ENCODE measurements at regions not wholly inside any gene's neighbourhood (a gene's known extent, or its start where the extent isn't known, plus 50 kb on each side); places are given as distances from the start of the nearest gene placed in this dataset.

GRCh38 chr9:118928722-118929121, 440.5 kb downstream of the BRINP1 start:
- DNase-seq (no peak), ATAC-seq (no peak)
- H3K4me3 Mint-ChIP-seq, result no peak overlapping the region
- no peaks in the 10 kb centered on the region for H3K27me3 Mint-ChIP-seq
- Histone ChIP-seq H3K4me1 (ENCODE audit: control insufficient read depth in 2 of 2, insufficient read depth in 2 of 2, low read length in 2 of 2) (no peaks in the 10 kb centered on the region), H3K27me3 (ENCODE audit: control insufficient read depth in 2 of 2, insufficient read depth in 2 of 2, low read length in 2 of 2) (no peaks in the 10 kb centered on the region), H3K9me3 (ENCODE audit: control insufficient read depth in 2 of 3, low read length in 3 of 3) (no peaks in the 10 kb centered on the region), H3K27ac (ENCODE audit: low read depth, low read length) (no peak overlapping the region), H3K36me3 (ENCODE audit: control insufficient read depth in 2 of 3, insufficient read depth in 3 of 3, low read length in 3 of 3) (no peaks in the 10 kb centered on the region), H3K4me3 (ENCODE audit: low read length) (no peak overlapping the region)
- H3K27ac Mint-ChIP-seq, result no peak overlapping the region
- POLR2A ChIA-PET, result no interaction called here
- intact Hi-C loops (cut with micrococcal nuclease), result no loop called here
- CTCF ChIA-PET, result no interaction called here
- H3K4me1 Mint-ChIP-seq, result no peaks in the 10 kb centered on the region
- no peaks in the 10 kb centered on the region for H3K36me3 Mint-ChIP-seq
- H3K9me3 Mint-ChIP-seq, result peaks cover 0 to 11% (median 4%) of the 10 kb centered on the region in 11 donors

GRCh38 chr9:118929287-118929686, 439.9 kb downstream of the BRINP1 start:
- ChIA-PET POLR2A (no interaction called here), CTCF (no interaction called here)
- Histone ChIP-seq H3K9me3 (ENCODE audit: control insufficient read depth in 2 of 3, low read length in 3 of 3) (no peaks in the 10 kb centered on the region), H3K27ac (ENCODE audit: low read depth, low read length) (no peak overlapping the region), H3K36me3 (ENCODE audit: control insufficient read depth in 2 of 3, insufficient read depth in 3 of 3, low read length in 3 of 3) (no peaks in the 10 kb centered on the region), H3K27me3 (ENCODE audit: control insufficient read depth in 2 of 2, insufficient read depth in 2 of 2, low read length in 2 of 2) (no peaks in the 10 kb centered on the region), H3K4me1 (ENCODE audit: control insufficient read depth in 2 of 2, insufficient read depth in 2 of 2, low read length in 2 of 2) (no peaks in the 10 kb centered on the region), H3K4me3 (ENCODE audit: low read length) (no peak overlapping the region)
- Mint-ChIP-seq H3K4me1 (no peaks in the 10 kb centered on the region), H3K9me3 (peaks cover 0 to 11% (median 3%) of the 10 kb centered on the region in 11 donors), H3K27ac (no peak overlapping the region), H3K36me3 (no peaks in the 10 kb centered on the region), H3K4me3 (no peak overlapping the region), H3K27me3 (no peaks in the 10 kb centered on the region)
- ATAC-seq, result no peak
- no peak for DNase-seq
- intact Hi-C loops (cut with micrococcal nuclease), result no loop called here

GRCh38 chr9:118931941-118932340, 437.3 kb downstream of the BRINP1 start:
- no peak overlapping the region for H3K4me3 ChIP-seq (ENCODE audit: low read length)
- peaks cover 0 to 13% (median 4%) of the 10 kb centered on the region in 11 donors for H3K9me3 Mint-ChIP-seq
- H3K4me1 Mint-ChIP-seq, result no peaks in the 10 kb centered on the region
- H3K27me3 Mint-ChIP-seq, result no peaks in the 10 kb centered on the region
- no peaks in the 10 kb centered on the region for H3K9me3 ChIP-seq (ENCODE audit: control insufficient read depth in 2 of 3, low read length in 3 of 3)
- no peaks in the 10 kb centered on the region for H3K36me3 Mint-ChIP-seq
- DNase-seq, result no peak
- no peaks in the 10 kb centered on the region for H3K27me3 ChIP-seq (ENCODE audit: control insufficient read depth in 2 of 2, insufficient read depth in 2 of 2, low read length in 2 of 2)
- no peak overlapping the region for H3K27ac ChIP-seq (ENCODE audit: low read depth, low read length)
- POLR2A ChIA-PET, result no interaction called here
- no peaks in the 10 kb centered on the region for H3K4me1 ChIP-seq (ENCODE audit: control insufficient read depth in 2 of 2, insufficient read depth in 2 of 2, low read length in 2 of 2)
- intact Hi-C loops (cut with micrococcal nuclease), result no loop called here
- no peaks in the 10 kb centered on the region for H3K36me3 ChIP-seq (ENCODE audit: control insufficient read depth in 2 of 3, insufficient read depth in 3 of 3, low read length in 3 of 3)
- H3K4me3 Mint-ChIP-seq, result no peak overlapping the region
- ATAC-seq, result no peak
- H3K27ac Mint-ChIP-seq, result no peak overlapping the region
- CTCF ChIA-PET, result no interaction called here

- Histone ChIP-seq H3K4me1 (ENCODE audit: control insufficient read depth in 2 of 2, insufficient read depth in 2 of 2, low read length in 2 of 2) (no peaks in the 10 kb centered on the region), H3K9me3 (ENCODE audit: control insufficient read depth in 2 of 3, low read length in 3 of 3) (no peaks in the 10 kb centered on the region), H3K4me3 (ENCODE audit: low read length) (no peak overlapping the region), H3K36me3 (ENCODE audit: control insufficient read depth in 2 of 3, insufficient read depth in 3 of 3, low read length in 3 of 3) (no peaks in the 10 kb centered on the region), H3K27ac (ENCODE audit: low read depth, low read length) (no peak overlapping the region), H3K27me3 (ENCODE audit: control insufficient read depth in 2 of 2, insufficient read depth in 2 of 2, low read length in 2 of 2) (no peaks in the 10 kb centered on the region)
- Mint-ChIP-seq H3K4me3 (no peak overlapping the region), H3K4me1 (no peaks in the 10 kb centered on the region), H3K9me3 (peaks cover 0 to 28% (median 4%) of the 10 kb centered on the region in 11 donors), H3K36me3 (no peaks in the 10 kb centered on the region), H3K27ac (no peak overlapping the region), H3K27me3 (no peaks in the 10 kb centered on the region)
- no peak for DNase-seq
- ATAC-seq, result no peak
- intact Hi-C loops (cut with micrococcal nuclease), result no loop called here
- CTCF ChIA-PET, result no interaction called here
- POLR2A ChIA-PET, result no interaction called here
Observed at GRCh38 chr9:118938581-118938980, 430.7 kb downstream of the BRINP1 start.

- no peaks in the 10 kb centered on the region for H3K27me3 ChIP-seq (ENCODE audit: control insufficient read depth in 2 of 2, insufficient read depth in 2 of 2, low read length in 2 of 2)
- no peaks in the 10 kb centered on the region for H3K36me3 ChIP-seq (ENCODE audit: control insufficient read depth in 2 of 3, insufficient read depth in 3 of 3, low read length in 3 of 3)
- DNase-seq (no peak), ATAC-seq (no peak)
- no peaks in the 10 kb centered on the region for H3K9me3 ChIP-seq (ENCODE audit: control insufficient read depth in 2 of 3, low read length in 3 of 3)
- peaks cover 0 to 28% (median 4%) of the 10 kb centered on the region in 11 donors for H3K9me3 Mint-ChIP-seq
- no peak overlapping the region for H3K4me3 Mint-ChIP-seq
- no peaks in the 10 kb centered on the region for H3K4me1 ChIP-seq (ENCODE audit: control insufficient read depth in 2 of 2, insufficient read depth in 2 of 2, low read length in 2 of 2)
- no peak overlapping the region for H3K27ac ChIP-seq (ENCODE audit: low read depth, low read length)
- H3K4me3 ChIP-seq (ENCODE audit: low read length), result no peak overlapping the region
- no peaks in the 10 kb centered on the region for H3K27me3 Mint-ChIP-seq
- H3K27ac Mint-ChIP-seq, result no peak overlapping the region
- intact Hi-C loops (cut with micrococcal nuclease), result no loop called here
- no peaks in the 10 kb centered on the region for H3K4me1 Mint-ChIP-seq
- CTCF ChIA-PET, result no interaction called here
- POLR2A ChIA-PET, result no interaction called here
- H3K36me3 Mint-ChIP-seq, result no peaks in the 10 kb centered on the region
Observed at GRCh38 chr9:118940473-118940872, 428.8 kb downstream of the BRINP1 start.

GRCh38 chr9:118946669-118947068, 422.6 kb downstream of the BRINP1 start:
- no peak overlapping the region for H3K27ac ChIP-seq (ENCODE audit: low read depth, low read length)
- no peak for ATAC-seq
- no peaks in the 10 kb centered on the region for H3K27me3 Mint-ChIP-seq
- no peaks in the 10 kb centered on the region for H3K27me3 ChIP-seq (ENCODE audit: control insufficient read depth in 2 of 2, insufficient read depth in 2 of 2, low read length in 2 of 2)
- H3K36me3 Mint-ChIP-seq, result no peaks in the 10 kb centered on the region
- peaks cover 0 to 14% (median 4%) of the 10 kb centered on the region in 11 donors for H3K9me3 Mint-ChIP-seq
- POLR2A ChIA-PET, result no interaction called here
- H3K4me1 Mint-ChIP-seq, result no peaks in the 10 kb centered on the region
- no peak overlapping the region for H3K27ac Mint-ChIP-seq
- no peak overlapping the region for H3K4me3 Mint-ChIP-seq
- H3K4me3 ChIP-seq (ENCODE audit: low read length), result no peak overlapping the region
- H3K36me3 ChIP-seq (ENCODE audit: control insufficient read depth in 2 of 3, insufficient read depth in 3 of 3, low read length in 3 of 3), result no peaks in the 10 kb centered on the region
- intact Hi-C loops (cut with micrococcal nuclease), result no loop called here
- no peak for DNase-seq
- H3K9me3 ChIP-seq (ENCODE audit: control insufficient read depth in 2 of 3, low read length in 3 of 3), result no peaks in the 10 kb centered on the region
- H3K4me1 ChIP-seq (ENCODE audit: control insufficient read depth in 2 of 2, insufficient read depth in 2 of 2, low read length in 2 of 2), result no peaks in the 10 kb centered on the region
- CTCF ChIA-PET, result no interaction called here

GRCh38 chr9:118954857-118955256, 414.4 kb downstream of the BRINP1 start:
- H3K27me3 Mint-ChIP-seq, result no peaks in the 10 kb centered on the region
- ChIA-PET CTCF (no interaction called here), POLR2A (no interaction called here)
- Histone ChIP-seq H3K9me3 (ENCODE audit: control insufficient read depth in 2 of 3, low read length in 3 of 3) (no peaks in the 10 kb centered on the region), H3K27me3 (ENCODE audit: control insufficient read depth in 2 of 2, insufficient read depth in 2 of 2, low read length in 2 of 2) (no peaks in the 10 kb centered on the region), H3K27ac (ENCODE audit: low read depth, low read length) (no peak overlapping the region), H3K36me3 (ENCODE audit: control insufficient read depth in 2 of 3, insufficient read depth in 3 of 3, low read length in 3 of 3) (no peaks in the 10 kb centered on the region), H3K4me1 (ENCODE audit: control insufficient read depth in 2 of 2, insufficient read depth in 2 of 2, low read length in 2 of 2) (no peaks in the 10 kb centered on the region), H3K4me3 (ENCODE audit: low read length) (no peak overlapping the region)
- ATAC-seq, result no peak
- intact Hi-C loops (cut with micrococcal nuclease), result no loop called here
- no peaks in the 10 kb centered on the region for H3K36me3 Mint-ChIP-seq
- no peak for DNase-seq
- H3K9me3 Mint-ChIP-seq, result peaks cover 2 to 21% (median 7%) of the 10 kb centered on the region in 11 donors
- no peak overlapping the region for H3K27ac Mint-ChIP-seq
- no peaks in the 10 kb centered on the region for H3K4me1 Mint-ChIP-seq
- no peak overlapping the region for H3K4me3 Mint-ChIP-seq

Measured in naive thymus-derived CD4-positive, alpha-beta T cell (primary cell).